Calu3 (cell line): ENCODE measurements at regions not wholly inside any gene's neighbourhood (a gene's known extent, or its start where the extent isn't known, plus 50 kb on each side); places are given as distances from the start of the nearest gene placed in this dataset.

Experiments
- BruUV-seq: library from RNA; stranded (reverse); fragments of 400-500 nt; replicated peaks from 2 replicates; lab custom pipeline; 2021; lab: Mats Ljungman, UMichigan
- CTCF ChIA-PET: fragments of 300-600 bp; sonication (Branson Sonifier 250); formaldehyde crosslinking; loops from one replicate; lab custom pipeline; 2022; ENCODE audit warnings: antibody characterized with exemption; lab: Charles Lee
- DNase-seq: peaks from one replicate; pipeline ENCODE4 v3.0.0; 2022
- H3K27ac Mint-ChIP-seq: one replicate; pipeline ENCODE4 v1.8.0; 2022; ENCODE audit warnings: mixed read lengths; ENCODE audit not compliant: unreplicated experiment
- H3K27me3 Mint-ChIP-seq: one replicate; pipeline ENCODE4 v1.8.0; 2022; ENCODE audit warnings: mixed read lengths; ENCODE audit not compliant: unreplicated experiment
- H3K36me3 Mint-ChIP-seq: one replicate; pipeline ENCODE4 v1.8.0; 2022; ENCODE audit warnings: mild to moderate bottlenecking, moderate library complexity, mixed read lengths; ENCODE audit not compliant: insufficient read depth, unreplicated experiment
- H3K4me1 Mint-ChIP-seq: one replicate; pipeline ENCODE4 v1.8.0; 2022; ENCODE audit warnings: mild to moderate bottlenecking, low read depth, mixed read lengths; ENCODE audit not compliant: unreplicated experiment
- H3K4me3 Mint-ChIP-seq: one replicate; pipeline ENCODE4 v1.8.0; 2022; ENCODE audit warnings: mild to moderate bottlenecking, low read depth, moderate library complexity, mixed read lengths; ENCODE audit not compliant: unreplicated experiment
- H3K9me3 Mint-ChIP-seq: one replicate; pipeline ENCODE4 v1.8.0; 2022; ENCODE audit warnings: low read depth, mixed read lengths; ENCODE audit not compliant: unreplicated experiment
- intact Hi-C: fragments of 100-400 bp; cut with micrococcal nuclease; formaldehyde crosslinking; loops from one replicate; pipeline ENCODE4 v1.10.0; 2022; ENCODE audit not compliant: unreplicated experiment
- TF ChIP-seq, protein P1 (sequence below): fragments of 200-600 bp; IDR thresholded peaks from one replicate; pipeline ENCODE4 v1.8.0; 2022; ENCODE audit warnings: antibody characterized with exemption; ENCODE audit not compliant: unreplicated experiment

DNA sequence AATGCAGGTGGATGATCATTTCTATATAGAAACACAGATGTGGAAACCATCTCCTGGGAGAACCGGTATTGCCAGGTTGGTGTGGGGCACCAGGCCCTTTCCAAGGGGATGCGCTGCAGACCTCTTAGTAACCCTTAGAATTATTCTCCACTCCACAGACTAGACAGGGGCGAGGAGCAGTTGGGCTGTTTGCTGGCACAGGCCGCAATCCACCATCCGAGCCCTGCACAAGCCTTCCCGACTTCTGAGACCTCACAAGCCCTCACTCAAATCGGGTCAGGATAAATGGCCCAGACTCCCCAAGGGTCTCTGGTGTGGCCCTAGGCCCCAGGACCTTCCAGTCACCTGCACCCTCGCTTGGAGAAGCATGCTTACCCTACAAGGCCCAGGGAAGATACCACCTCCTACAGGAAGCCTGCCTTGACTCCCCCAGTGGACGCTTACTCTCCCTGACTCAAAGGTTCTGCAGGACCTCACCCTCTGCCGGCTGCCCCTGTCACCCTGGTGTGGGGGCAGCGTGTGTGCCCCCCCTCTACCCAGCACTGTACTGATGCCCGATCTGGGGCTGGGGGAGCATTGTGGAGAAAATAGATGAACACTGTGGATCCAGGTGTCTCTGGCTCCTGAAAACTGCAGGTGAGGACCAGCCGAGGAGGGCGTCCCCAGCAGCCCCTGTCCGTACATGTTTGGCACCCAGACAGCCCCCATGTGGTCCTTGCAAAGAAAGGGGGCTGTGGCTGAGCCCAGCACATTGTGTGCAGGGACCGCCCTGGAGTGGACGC, 49.8 kb upstream of the ACSF3 start:
- peaks cover 90% of the 10 kb centered on the region for H3K27me3 Mint-ChIP-seq
- TF ChIP-seq, protein P1, sequence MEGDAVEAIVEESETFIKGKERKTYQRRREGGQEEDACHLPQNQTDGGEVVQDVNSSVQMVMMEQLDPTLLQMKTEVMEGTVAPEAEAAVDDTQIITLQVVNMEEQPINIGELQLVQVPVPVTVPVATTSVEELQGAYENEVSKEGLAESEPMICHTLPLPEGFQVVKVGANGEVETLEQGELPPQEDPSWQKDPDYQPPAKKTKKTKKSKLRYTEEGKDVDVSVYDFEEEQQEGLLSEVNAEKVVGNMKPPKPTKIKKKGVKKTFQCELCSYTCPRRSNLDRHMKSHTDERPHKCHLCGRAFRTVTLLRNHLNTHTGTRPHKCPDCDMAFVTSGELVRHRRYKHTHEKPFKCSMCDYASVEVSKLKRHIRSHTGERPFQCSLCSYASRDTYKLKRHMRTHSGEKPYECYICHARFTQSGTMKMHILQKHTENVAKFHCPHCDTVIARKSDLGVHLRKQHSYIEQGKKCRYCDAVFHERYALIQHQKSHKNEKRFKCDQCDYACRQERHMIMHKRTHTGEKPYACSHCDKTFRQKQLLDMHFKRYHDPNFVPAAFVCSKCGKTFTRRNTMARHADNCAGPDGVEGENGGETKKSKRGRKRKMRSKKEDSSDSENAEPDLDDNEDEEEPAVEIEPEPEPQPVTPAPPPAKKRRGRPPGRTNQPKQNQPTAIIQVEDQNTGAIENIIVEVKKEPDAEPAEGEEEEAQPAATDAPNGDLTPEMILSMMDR = no peak
- H3K9me3 Mint-ChIP-seq = peaks cover 3% of the 10 kb centered on the region
- DNase-seq = no peak
- no TSS peak for BruUV-seq
- no peak overlapping the region for H3K27ac Mint-ChIP-seq
- no peaks in the 10 kb centered on the region for H3K4me1 Mint-ChIP-seq
- CTCF ChIA-PET = no interaction called here
- H3K4me3 Mint-ChIP-seq = no peak overlapping the region
- intact Hi-C loops = no loop called here
- H3K36me3 Mint-ChIP-seq = peaks cover under 1% of the 10 kb centered on the region
